IMR-90 (cell line): ENCODE measurements at regions not wholly inside any gene's neighbourhood (a gene's known extent, or its start where the extent isn't known, plus 50 kb on each side); places are given as distances from the start of the nearest gene placed in this dataset.
"Not testable (repeated sequence)": the region's sequence is repeated elsewhere in the genome, so short reads cannot be mapped to it uniquely, and the experiment has no call there.

Experiments
- ATAC-seq: fragments of 200-7000 bp; cut with Tn5 transposase; 2 replicates; pipeline ENCODE4 v1.9.1; 2020; ENCODE audit warnings: low read depth, mild to moderate bottlenecking, moderate library complexity
- BruUV-seq: library from RNA; stranded (reverse); fragments of 400-500 nt; replicated peaks from 2 replicates; lab custom pipeline; 2021; lab: Mats Ljungman, UMichigan
- CTCF ChIA-PET: fragments of 300-600 bp; formaldehyde crosslinking; extraction: SDS; loops from one replicate; lab custom pipeline; 2021; ENCODE audit warnings: antibody characterized with exemption; lab: Yijun Ruan, JAX
- POLR2A ChIA-PET: fragments of 300-600 bp; sonication (Branson Sonifier 250); formaldehyde crosslinking; loops from one replicate; lab custom pipeline; 2022; ENCODE audit warnings: antibody characterized with exemption; ENCODE audit not compliant: unreplicated experiment; lab: Charles Lee
- DNase-seq: peaks from one replicate; pipeline ENCODE4 v3.0.0; 2013
- H2AFZ ChIP-seq: replicated peaks from 2 replicates; pipeline ENCODE3; 2013; ENCODE audit warnings: low read length, mild to moderate bottlenecking; ENCODE audit not compliant: poor library complexity
- H2AK5ac ChIP-seq: 2 replicates; pipeline ENCODE4 v1.6.1; 2013; ENCODE audit warnings: low read depth, low read length, inconsistent platforms
- H2AK9ac ChIP-seq: replicated peaks from 2 replicates; pipeline ENCODE3; 2013; ENCODE audit warnings: mild to moderate bottlenecking, low read depth, low read length, moderate library complexity; ENCODE audit not compliant: poor library complexity
- H2BK120ac ChIP-seq: 2 replicates; pipeline ENCODE4 v1.6.1; 2013; ENCODE audit warnings: low read depth, low read length, inconsistent platforms
- H2BK15ac ChIP-seq: 3 replicates; pipeline ENCODE4 v1.6.1; 2013; ENCODE audit warnings: low read depth, low read length, inconsistent platforms
- H2BK20ac ChIP-seq: 2 replicates; pipeline ENCODE4 v1.6.1; 2013; ENCODE audit warnings: low read depth, mild to moderate bottlenecking, inconsistent platforms, low read length, moderate library complexity
- H2BK5ac ChIP-seq: 2 replicates; pipeline ENCODE4 v1.6.1; 2013; ENCODE audit warnings: mild to moderate bottlenecking, low read depth, low read length, inconsistent platforms; ENCODE audit not compliant: poor library complexity, severe bottlenecking
- H3K14ac ChIP-seq: replicated peaks from 2 replicates; pipeline ENCODE4 v1.6.1; 2013; ENCODE audit warnings: low read depth, low read length, inconsistent platforms
- H3K18ac ChIP-seq: 2 replicates; pipeline ENCODE4 v1.6.1; 2013; ENCODE audit warnings: low read depth, low read length, control low read depth
- H3K23ac ChIP-seq: 2 replicates; pipeline ENCODE4 v1.6.1; 2013; ENCODE audit warnings: low read depth, low read length, inconsistent platforms
- H3K27ac ChIP-seq: 2 replicates; pipeline ENCODE4 v1.5.1; 2013; ENCODE audit warnings: mild to moderate bottlenecking, control low read depth, low read length; ENCODE audit not compliant: insufficient read depth
- H3K27me3 ChIP-seq: 2 replicates; pipeline ENCODE4 v1.6.1; 2013; ENCODE audit warnings: low read length; ENCODE audit not compliant: control insufficient read depth, insufficient read depth
- H3K36me3 ChIP-seq: 2 replicates; pipeline ENCODE4 v1.6.1; 2013; ENCODE audit warnings: low read length, mixed read lengths; ENCODE audit not compliant: control insufficient read depth, insufficient read depth
- H3K4ac ChIP-seq: 2 replicates; pipeline ENCODE4 v1.6.1; 2013; ENCODE audit warnings: low read depth, low read length, inconsistent platforms
- H3K4me1 ChIP-seq: 2 replicates; pipeline ENCODE4 v1.6.1; 2013; ENCODE audit warnings: low read length, mixed read lengths; ENCODE audit not compliant: control insufficient read depth, insufficient read depth
- H3K4me2 ChIP-seq: 2 replicates; pipeline ENCODE4 v1.6.1; 2013; ENCODE audit warnings: low read depth, mild to moderate bottlenecking, control low read depth, low read length, moderate library complexity
- H3K4me3 ChIP-seq: 2 replicates; pipeline ENCODE4 v1.5.1; 2013; ENCODE audit warnings: low read depth, mild to moderate bottlenecking, control low read depth, low read length, moderate library complexity; ENCODE audit not compliant: insufficient read depth
- H3K56ac ChIP-seq: 2 replicates; pipeline ENCODE4 v1.6.1; 2013; ENCODE audit warnings: low read length, inconsistent platforms; ENCODE audit not compliant: insufficient read depth; ENCODE audit errors: extremely low read depth
- H3K79me1 ChIP-seq, 2 experiments: 2 replicates each; pipeline ENCODE4 v1.6.1; 2013; ENCODE audit warnings: low read length in 2 of 2, inconsistent platforms in 1 of 2, low read depth in 1 of 2
- H3K9ac ChIP-seq: 2 replicates; pipeline ENCODE4 v1.6.1; 2013; ENCODE audit warnings: low read depth, low read length, control low read depth
- H3K9me1 ChIP-seq: 2 replicates; pipeline ENCODE4 v1.6.1; 2013; ENCODE audit warnings: low read length, inconsistent platforms; ENCODE audit not compliant: insufficient read depth
- H3K9me3 ChIP-seq: 2 replicates; pipeline ENCODE4 v1.6.1; 2013; ENCODE audit warnings: low read length; ENCODE audit not compliant: control insufficient read depth, insufficient read depth
- H4K20me1 ChIP-seq: 2 replicates; pipeline ENCODE4 v1.6.1; 2013; ENCODE audit warnings: low read length, inconsistent platforms; ENCODE audit not compliant: insufficient read depth
- H4K5ac ChIP-seq: 2 replicates; pipeline ENCODE4 v1.6.1; 2013; ENCODE audit warnings: mild to moderate bottlenecking, low read depth, low read length, control low read depth
- H4K8ac ChIP-seq, 2 experiments: 2 replicates each; pipeline ENCODE4 v1.6.1; 2013; ENCODE audit warnings: low read depth in 2 of 2, low read length in 2 of 2, control low read depth in 1 of 2, inconsistent platforms in 1 of 2
- H4K91ac ChIP-seq: 2 replicates; pipeline ENCODE4 v1.6.1; 2013; ENCODE audit warnings: low read depth, low read length, inconsistent platforms; ENCODE audit not compliant: insufficient read depth
- ELK1 ChIP-seq: fragments of 150-350 bp; IDR thresholded peaks from 2 replicates; pipeline ENCODE4 v1.6.1; 2016; ENCODE audit warnings: low read depth, mild to moderate bottlenecking, low read length, moderate library complexity, borderline replicate concordance
- NFE2L2 ChIP-seq: fragments of 150-350 bp; IDR thresholded peaks from 2 replicates; pipeline ENCODE4 v1.6.1; 2016; ENCODE audit warnings: low read depth, mild to moderate bottlenecking, low read length
- WGBS, 2 experiments: methylation state at CpG; one replicate each; pipeline versions ENCODE4 v1.1.5 to v1.1.7; 2013; ENCODE audit warnings: missing lambda C conversion rate in 2 of 2; ENCODE audit not compliant: insufficient read length in 1 of 2; ENCODE audit errors: extremely low coverage in 2 of 2; 5-methylcytosine and 5-hydroxymethylcytosine counted together
- dilution Hi-C: fragments of 300-500 bp; cut with HindIII; formaldehyde crosslinking; loops from one replicate; pipeline ENCODE4 v1.14.3; 2018; ENCODE audit warnings: low sequenced_read_pairs; ENCODE audit not compliant: unreplicated experiment
- in situ Hi-C: fragments of 300-500 bp; cut with MboI; formaldehyde crosslinking; loops from 3 replicates; pipeline ENCODE4 v1.14.3; 2019; ENCODE audit warnings: low sequenced_read_pairs, inconsistent platforms, mixed read lengths
- intact Hi-C: fragments of 100-400 bp; cut with micrococcal nuclease; formaldehyde crosslinking; loops from 2 replicates; pipeline ENCODE4 v1.10.0; 2022
- TF ChIP-seq, protein P1 (sequence below): fragments of 150-350 bp; IDR thresholded peaks from 2 replicates; pipeline ENCODE4 v1.6.1; 2017; ENCODE audit warnings: mild to moderate bottlenecking, antibody characterized with exemption, low read length, low read depth

DNA sequence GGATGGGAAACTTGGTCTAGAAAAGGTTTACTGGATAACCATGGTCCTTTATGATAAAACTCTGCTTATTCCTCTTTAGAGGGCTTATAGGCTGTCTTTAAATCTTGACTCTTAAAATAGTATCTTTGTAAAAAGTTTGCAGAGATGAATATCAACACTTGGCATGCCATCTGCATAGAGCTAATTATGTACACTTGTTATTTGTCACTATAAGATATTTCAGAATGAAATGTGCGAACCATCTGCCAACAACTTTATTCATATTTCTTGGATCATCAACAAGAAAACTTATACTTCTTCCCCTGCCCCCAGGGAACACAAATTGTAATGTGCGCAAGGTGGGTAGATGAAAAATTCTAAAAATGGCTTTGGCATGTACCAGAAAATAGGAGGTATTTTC, 653.0 kb upstream of the CHAC2 start:
- DNase-seq (no peak), ATAC-seq (no peak)
- Histone ChIP-seq H2BK5ac (no peak overlapping the region), H3K4me1 (no peaks in the 10 kb centered on the region), H2BK20ac (no peak overlapping the region), H2AK9ac (no peak overlapping the region), H3K9me1 (no peaks in the 10 kb centered on the region), H3K18ac (no peak overlapping the region), H3K4ac (no peak overlapping the region), H2BK15ac (no peak overlapping the region), H3K27ac (no peak overlapping the region), H3K36me3 (no peaks in the 10 kb centered on the region), H3K56ac (no peak overlapping the region), H2AK5ac (no peak overlapping the region), H3K9me3 (no peaks in the 10 kb centered on the region), H3K79me1 (no peaks in the 10 kb centered on the region), H3K14ac (no peak overlapping the region), H4K8ac (no peak overlapping the region), H4K5ac (no peak overlapping the region), H3K4me2 (no peak overlapping the region), H4K91ac (no peak overlapping the region), H3K23ac (no peak overlapping the region), H4K20me1 (no peaks in the 10 kb centered on the region), H3K9ac (no peak overlapping the region), H3K27me3 (no peaks in the 10 kb centered on the region), H2BK120ac (no peak overlapping the region), H2AFZ (no peak overlapping the region), H3K4me3 (no peak overlapping the region)
- no CpG with 5 or more reads among the region's 2 CpGs for WGBS, 2 experiments
- intact Hi-C loops (no loop called here), in situ Hi-C loops (no loop called here), dilution Hi-C loops (no loop called here)
- ChIA-PET POLR2A (no interaction called here), CTCF (interaction anchor here (0.7 kb wide), 1 partner anchor 9 kb away, joined by 3 read pairs; no protein-coding TSS in a partner anchor)
- TF ChIP-seq, protein P1, sequence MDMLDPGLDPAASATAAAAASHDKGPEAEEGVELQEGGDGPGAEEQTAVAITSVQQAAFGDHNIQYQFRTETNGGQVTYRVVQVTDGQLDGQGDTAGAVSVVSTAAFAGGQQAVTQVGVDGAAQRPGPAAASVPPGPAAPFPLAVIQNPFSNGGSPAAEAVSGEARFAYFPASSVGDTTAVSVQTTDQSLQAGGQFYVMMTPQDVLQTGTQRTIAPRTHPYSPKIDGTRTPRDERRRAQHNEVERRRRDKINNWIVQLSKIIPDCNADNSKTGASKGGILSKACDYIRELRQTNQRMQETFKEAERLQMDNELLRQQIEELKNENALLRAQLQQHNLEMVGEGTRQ, result no peak
- TF ChIP-seq ELK1, result no peak
- TF ChIP-seq NFE2L2, result no peak
- no TSS peak for BruUV-seq

GRCh38 chr2:53112408-53112807, 655.2 kb upstream of the CHAC2 start:
- POLR2A ChIA-PET, H3K4me1 ChIP-seq, H3K14ac ChIP-seq, intact Hi-C loops, H3K27me3 ChIP-seq, in situ Hi-C loops, H2BK20ac ChIP-seq, H4K91ac ChIP-seq, H3K23ac ChIP-seq, H2AK5ac ChIP-seq, H3K9me3 ChIP-seq, H3K9ac ChIP-seq, H3K9me1 ChIP-seq, H3K36me3 ChIP-seq, H4K8ac ChIP-seq, DNase-seq, H3K56ac ChIP-seq, BruUV-seq, dilution Hi-C loops, H3K4ac ChIP-seq, H2BK5ac ChIP-seq, H4K5ac ChIP-seq, H3K27ac ChIP-seq, H2AK9ac ChIP-seq, CTCF ChIA-PET, H4K20me1 ChIP-seq, H3K18ac ChIP-seq, H2BK15ac ChIP-seq, H2AFZ ChIP-seq, H3K79me1 ChIP-seq, H3K4me3 ChIP-seq, H3K4me2 ChIP-seq, ATAC-seq, H2BK120ac ChIP-seq: not testable (repeated sequence)
- 80% methylated on average over 1 of the region's 9 CpGs; no CpG with 5 or more reads in 1 of the 2 experiments for WGBS, 2 experiments
